Activated T-cell treated with anti-CD3 and anti-CD28 coated beads, Interleukin-2, amount 50 U/mL, for 24 hours (primary cell): ENCODE measurements at regions not wholly inside any gene's neighbourhood (a gene's known extent, or its start where the extent isn't known, plus 50 kb on each side); places are given as distances from the start of the nearest gene placed in this dataset.
"Not testable (repeated sequence)": the region's sequence is repeated elsewhere in the genome, so short reads cannot be mapped to it uniquely, and the experiment has no call there.

ENCODE experiments used
- DNase-seq: peaks from one replicate; pipeline ENCODE4 v3.0.0-alpha.2; 2020
- H3K27ac Mint-ChIP-seq: 2 replicates; pipeline ENCODE4 v1.8.0; 2020; ENCODE audit warnings: mild to moderate bottlenecking, mixed read lengths
- H3K27me3 Mint-ChIP-seq: 2 replicates; pipeline ENCODE4 v1.8.0; 2020; ENCODE audit warnings: mixed read lengths
- H3K36me3 Mint-ChIP-seq: 2 replicates; pipeline ENCODE4 v1.8.0; 2020; ENCODE audit warnings: low read depth, mixed read lengths
- H3K4me1 Mint-ChIP-seq: 2 replicates; pipeline ENCODE4 v1.8.0; 2020; ENCODE audit warnings: low read depth, mixed read lengths
- H3K4me3 Mint-ChIP-seq: 2 replicates; pipeline ENCODE4 v1.8.0; 2020; ENCODE audit warnings: mild to moderate bottlenecking, moderate library complexity, mixed read lengths
- H3K9me3 Mint-ChIP-seq: 2 replicates; pipeline ENCODE4 v1.8.0; 2020; ENCODE audit warnings: mixed read lengths

DNA sequence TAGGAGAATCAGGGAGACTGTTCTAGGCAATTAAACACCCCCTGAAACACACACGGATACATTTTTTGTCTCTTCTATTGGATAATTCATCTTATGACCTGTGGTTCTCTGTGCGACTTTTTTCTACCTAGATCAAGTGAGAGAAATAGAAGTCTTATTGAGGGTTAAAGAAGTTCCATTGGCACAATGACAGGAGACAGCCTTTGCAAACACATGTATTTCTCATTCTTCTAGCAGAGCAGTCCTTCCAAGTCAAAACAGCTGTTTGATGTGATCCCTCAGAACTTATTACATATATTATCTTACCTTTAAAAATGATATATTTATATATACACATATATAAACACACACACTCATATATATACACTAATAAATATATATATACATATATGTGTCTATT lies 496.7 kb downstream of the SLC6A15 start:
- no peaks in the 10 kb centered on the region for H3K27me3 Mint-ChIP-seq
- H3K9me3 Mint-ChIP-seq = peaks cover 4% of the 10 kb centered on the region
- H3K4me1 Mint-ChIP-seq = no peaks in the 10 kb centered on the region
- no peak overlapping the region for H3K4me3 Mint-ChIP-seq
- no peak overlapping the region for H3K27ac Mint-ChIP-seq
- DNase-seq = no peak
- no peaks in the 10 kb centered on the region for H3K36me3 Mint-ChIP-seq

DNA sequence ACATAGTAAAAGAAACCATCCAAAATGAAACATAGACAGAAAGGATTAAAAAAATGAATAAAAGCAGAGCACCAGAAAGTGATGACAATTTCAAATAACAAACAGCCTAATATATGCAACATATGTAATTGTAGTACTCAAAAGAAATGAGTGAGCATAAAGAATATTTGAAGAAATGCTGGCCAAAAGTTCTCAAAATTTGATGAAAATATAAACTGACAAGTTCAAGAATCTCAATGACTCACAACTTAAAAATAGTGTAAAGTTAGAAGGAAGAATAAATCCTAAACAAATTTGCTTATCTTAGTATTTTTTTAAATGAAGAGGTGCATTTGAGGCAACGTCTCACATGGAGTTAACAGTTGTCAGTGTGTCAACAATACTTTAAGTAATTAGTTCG lies 498.9 kb downstream of the SLC6A15 start:
- DNase-seq = no peak
- Mint-ChIP-seq H3K36me3 (no peaks in the 10 kb centered on the region), H3K4me1 (no peaks in the 10 kb centered on the region), H3K4me3 (no peak overlapping the region), H3K27me3 (no peaks in the 10 kb centered on the region), H3K27ac (no peak overlapping the region), H3K9me3 (peaks cover 3% of the 10 kb centered on the region)

DNA sequence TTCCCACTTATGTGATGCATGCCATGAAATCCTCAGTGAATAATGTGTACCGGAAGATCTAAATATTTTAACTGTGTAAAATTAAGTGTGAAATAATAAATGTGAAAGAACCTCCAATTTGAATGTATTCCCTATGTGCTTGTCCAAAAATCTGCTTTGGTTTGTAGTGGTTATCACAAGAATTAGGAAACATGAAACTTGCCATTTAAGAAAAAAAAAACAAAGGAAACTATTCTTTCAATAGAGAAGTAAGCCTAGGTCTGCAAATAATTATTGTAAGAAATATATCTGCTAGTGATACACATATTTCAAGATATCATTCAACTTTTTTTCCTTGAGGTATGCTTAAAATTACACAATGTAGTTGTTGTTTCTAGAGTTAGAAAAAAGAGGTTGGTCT lies 500.4 kb downstream of the SLC6A15 start:
- no peaks in the 10 kb centered on the region for H3K4me1 Mint-ChIP-seq
- no peak for DNase-seq

GRCh38 chr12:84411031-84411430 lies 501.6 kb downstream of the SLC6A15 start:
- no peaks in the 10 kb centered on the region for H3K27me3 Mint-ChIP-seq
- peaks cover 3% of the 10 kb centered on the region for H3K9me3 Mint-ChIP-seq
- no peaks in the 10 kb centered on the region for H3K36me3 Mint-ChIP-seq
- no peaks in the 10 kb centered on the region for H3K4me1 Mint-ChIP-seq
- no peak overlapping the region for H3K4me3 Mint-ChIP-seq
- DNase-seq = no peak
- H3K27ac Mint-ChIP-seq = no peak overlapping the region

More for the DNA sequence above, 500.4 kb downstream of the SLC6A15 start:
- no peak overlapping the region for H3K27ac Mint-ChIP-seq
- no peaks in the 10 kb centered on the region for H3K27me3 Mint-ChIP-seq
- no peaks in the 10 kb centered on the region for H3K36me3 Mint-ChIP-seq
- no peak overlapping the region for H3K4me3 Mint-ChIP-seq
- peaks cover 3% of the 10 kb centered on the region for H3K9me3 Mint-ChIP-seq

DNA sequence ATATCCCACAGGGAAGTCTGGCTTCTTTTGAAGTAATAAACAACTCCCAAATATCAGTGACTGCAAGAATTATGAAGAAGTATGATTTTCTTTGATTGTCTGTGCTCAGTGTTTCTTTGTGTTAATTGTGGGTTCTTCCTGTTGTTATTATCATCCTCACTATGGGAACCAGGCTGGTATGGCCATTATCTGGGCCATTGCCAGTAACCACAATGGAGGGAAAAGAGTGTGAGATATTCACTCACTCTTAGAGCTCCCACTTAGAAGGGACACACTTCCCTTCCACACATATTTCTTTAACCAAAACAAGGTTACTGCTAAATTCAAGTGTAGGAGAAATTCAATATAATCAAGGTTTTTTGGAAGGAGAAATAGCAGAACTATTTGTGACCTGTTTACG lies 503.7 kb downstream of the SLC6A15 start:
- H3K4me1 Mint-ChIP-seq = no peaks in the 10 kb centered on the region
- H3K4me3 Mint-ChIP-seq = no peak overlapping the region
- no peak for DNase-seq
- no peaks in the 10 kb centered on the region for H3K36me3 Mint-ChIP-seq
- no peaks in the 10 kb centered on the region for H3K27me3 Mint-ChIP-seq
- no peak overlapping the region for H3K27ac Mint-ChIP-seq
- peaks cover 3% of the 10 kb centered on the region for H3K9me3 Mint-ChIP-seq

- not testable (repeated sequence) for H3K9me3 Mint-ChIP-seq, H3K4me3 Mint-ChIP-seq, H3K27ac Mint-ChIP-seq, DNase-seq, H3K4me1 Mint-ChIP-seq, H3K27me3 Mint-ChIP-seq, H3K36me3 Mint-ChIP-seq
These were observed 505.9 kb downstream of the SLC6A15 start for GRCh38 chr12:84406720-84407119.

DNA sequence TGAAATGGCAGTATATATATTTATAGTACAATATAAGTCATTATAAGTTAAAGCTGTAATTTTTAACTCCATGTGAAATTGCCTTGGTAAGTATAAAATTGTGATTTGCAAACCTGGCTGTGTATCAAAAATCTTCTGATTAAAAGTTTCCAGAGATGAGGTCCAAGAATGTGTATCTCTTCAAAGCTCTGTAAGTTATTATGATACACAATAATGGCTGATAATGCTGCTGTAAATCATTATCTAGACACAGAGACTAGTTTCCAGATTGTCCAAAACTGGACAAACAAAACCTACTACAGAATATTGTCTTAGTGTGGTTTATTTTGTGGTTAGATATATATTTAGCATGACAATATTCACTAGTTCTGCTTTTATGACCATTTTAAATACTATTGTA lies 514.8 kb downstream of the SLC6A15 start:
- no peak overlapping the region for H3K27ac Mint-ChIP-seq
- DNase-seq = no peak
- H3K36me3 Mint-ChIP-seq = no peaks in the 10 kb centered on the region
- H3K4me1 Mint-ChIP-seq = no peaks in the 10 kb centered on the region
- H3K27me3 Mint-ChIP-seq = no peaks in the 10 kb centered on the region
- no peak overlapping the region for H3K4me3 Mint-ChIP-seq
- no peaks in the 10 kb centered on the region for H3K9me3 Mint-ChIP-seq

- no peak overlapping the region for H3K4me3 Mint-ChIP-seq
- H3K27ac Mint-ChIP-seq = no peak overlapping the region
- no peaks in the 10 kb centered on the region for H3K27me3 Mint-ChIP-seq
- no peaks in the 10 kb centered on the region for H3K9me3 Mint-ChIP-seq
- H3K4me1 Mint-ChIP-seq = no peaks in the 10 kb centered on the region
- H3K36me3 Mint-ChIP-seq = no peaks in the 10 kb centered on the region
- no peak for DNase-seq
These were observed 515.3 kb downstream of the SLC6A15 start for GRCh38 chr12:84397263-84397662.

- DNase-seq, H3K36me3 Mint-ChIP-seq, H3K9me3 Mint-ChIP-seq, H3K27me3 Mint-ChIP-seq, H3K4me3 Mint-ChIP-seq, H3K4me1 Mint-ChIP-seq, H3K27ac Mint-ChIP-seq: not testable (repeated sequence)
These were observed 521.4 kb downstream of the SLC6A15 start for GRCh38 chr12:84391176-84391575.

DNA sequence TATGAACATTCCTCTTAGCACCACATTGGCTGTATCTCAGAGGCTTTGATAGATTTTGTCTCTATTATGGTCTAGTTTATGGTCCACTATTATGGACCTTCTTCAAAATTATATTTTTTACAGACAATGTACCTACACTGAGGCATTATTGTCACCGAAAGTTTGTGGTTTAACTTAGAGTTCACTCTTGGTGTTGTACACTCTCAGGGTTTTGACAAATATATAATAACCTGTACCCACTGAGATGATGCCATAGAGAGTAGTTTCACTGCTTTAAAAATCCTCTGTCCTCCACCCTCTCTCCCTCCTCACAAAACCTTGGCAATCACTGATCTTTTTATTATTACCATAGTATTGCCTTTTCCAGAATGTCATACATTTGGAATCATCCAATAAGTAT lies 528.2 kb downstream of the SLC6A15 start:
- no peak for DNase-seq
- H3K27ac Mint-ChIP-seq = no peak overlapping the region
- no peaks in the 10 kb centered on the region for H3K27me3 Mint-ChIP-seq
- no peak overlapping the region for H3K4me3 Mint-ChIP-seq
- H3K9me3 Mint-ChIP-seq = peaks cover 23% of the 10 kb centered on the region
- H3K4me1 Mint-ChIP-seq = no peaks in the 10 kb centered on the region
- H3K36me3 Mint-ChIP-seq = no peaks in the 10 kb centered on the region

DNA sequence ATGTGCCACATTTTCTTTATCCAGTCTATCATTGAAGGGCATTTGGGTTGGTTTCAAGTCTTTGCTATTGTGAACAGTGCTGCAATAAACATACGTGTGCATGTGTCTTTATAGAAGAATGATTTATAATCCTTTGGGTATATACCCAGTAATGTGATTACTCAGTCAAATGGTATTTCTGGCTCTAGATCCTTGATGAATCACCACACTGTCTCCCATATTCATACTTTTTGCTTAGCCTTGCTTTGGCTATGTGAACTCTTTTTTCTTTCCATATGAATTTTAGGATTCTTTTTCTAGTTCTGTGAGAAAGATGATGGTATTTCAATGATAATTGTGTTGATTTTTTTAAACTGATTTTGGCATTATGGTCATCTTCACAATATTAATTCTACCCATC lies 530.1 kb downstream of the SLC6A15 start:
- not testable (repeated sequence) for H3K27ac Mint-ChIP-seq, H3K4me1 Mint-ChIP-seq, H3K4me3 Mint-ChIP-seq, H3K36me3 Mint-ChIP-seq, DNase-seq, H3K27me3 Mint-ChIP-seq
- H3K9me3 Mint-ChIP-seq = peaks cover 23% of the 10 kb centered on the region

DNA sequence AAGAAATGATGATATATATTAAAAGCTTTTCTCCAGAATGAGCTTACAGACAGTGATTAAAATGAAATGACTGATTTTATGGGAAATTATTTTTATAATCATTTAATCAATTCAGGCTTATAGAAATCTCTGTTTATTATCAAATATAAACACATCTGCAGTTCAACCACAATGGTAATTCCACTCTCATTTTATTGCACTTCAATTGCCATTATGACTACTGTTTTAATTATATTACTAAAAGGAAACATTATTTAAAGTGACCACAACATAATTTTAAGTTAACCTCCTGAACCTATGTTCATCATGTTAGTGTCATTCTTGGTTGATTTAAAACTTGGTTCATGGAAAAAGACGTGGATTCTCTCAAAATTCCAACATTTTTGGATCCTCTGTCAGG lies 536.3 kb downstream of the SLC6A15 start:
- no peak overlapping the region for H3K4me3 Mint-ChIP-seq
- no peak overlapping the region for H3K27ac Mint-ChIP-seq
- no peak for DNase-seq

GRCh38 chr12:84375449-84376170 lies 537.0 kb downstream of the SLC6A15 start:
- Mint-ChIP-seq H3K4me1 (no peaks in the 10 kb centered on the region), H3K27ac (no peak overlapping the region), H3K27me3 (no peaks in the 10 kb centered on the region), H3K4me3 (no peak overlapping the region), H3K9me3 (peaks cover 2% of the 10 kb centered on the region), H3K36me3 (no peaks in the 10 kb centered on the region)
- no peak for DNase-seq

More for the DNA sequence above, 536.3 kb downstream of the SLC6A15 start:
- no peaks in the 10 kb centered on the region for H3K27me3 Mint-ChIP-seq
- no peaks in the 10 kb centered on the region for H3K4me1 Mint-ChIP-seq
- H3K36me3 Mint-ChIP-seq = no peaks in the 10 kb centered on the region
- peaks cover 2% of the 10 kb centered on the region for H3K9me3 Mint-ChIP-seq

DNA sequence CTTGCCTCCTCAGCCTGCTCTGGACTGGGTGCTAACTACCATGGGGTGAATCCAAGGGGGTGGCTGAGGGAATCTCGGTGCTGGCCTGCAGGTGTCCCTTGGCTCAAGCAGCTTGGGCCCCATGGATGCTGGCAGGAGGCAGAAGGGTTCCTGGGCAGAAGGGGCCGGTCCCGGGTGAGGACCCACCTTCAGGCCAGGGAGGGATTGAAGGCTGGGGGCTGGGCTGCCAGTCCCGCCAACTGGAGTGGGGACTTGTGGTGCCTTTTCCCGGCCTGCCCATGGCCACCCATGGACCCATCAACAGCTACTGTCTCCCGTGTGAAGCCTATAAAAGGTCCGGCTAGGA lies 550.1 kb downstream of the SLC6A15 start:
- Mint-ChIP-seq H3K4me3 (no peak overlapping the region), H3K27me3 (no peaks in the 10 kb centered on the region), H3K9me3 (peaks cover 7% of the 10 kb centered on the region), H3K4me1 (no peaks in the 10 kb centered on the region), H3K36me3 (no peaks in the 10 kb centered on the region), H3K27ac (no peak overlapping the region)
- DNase-seq = no peak

DNA sequence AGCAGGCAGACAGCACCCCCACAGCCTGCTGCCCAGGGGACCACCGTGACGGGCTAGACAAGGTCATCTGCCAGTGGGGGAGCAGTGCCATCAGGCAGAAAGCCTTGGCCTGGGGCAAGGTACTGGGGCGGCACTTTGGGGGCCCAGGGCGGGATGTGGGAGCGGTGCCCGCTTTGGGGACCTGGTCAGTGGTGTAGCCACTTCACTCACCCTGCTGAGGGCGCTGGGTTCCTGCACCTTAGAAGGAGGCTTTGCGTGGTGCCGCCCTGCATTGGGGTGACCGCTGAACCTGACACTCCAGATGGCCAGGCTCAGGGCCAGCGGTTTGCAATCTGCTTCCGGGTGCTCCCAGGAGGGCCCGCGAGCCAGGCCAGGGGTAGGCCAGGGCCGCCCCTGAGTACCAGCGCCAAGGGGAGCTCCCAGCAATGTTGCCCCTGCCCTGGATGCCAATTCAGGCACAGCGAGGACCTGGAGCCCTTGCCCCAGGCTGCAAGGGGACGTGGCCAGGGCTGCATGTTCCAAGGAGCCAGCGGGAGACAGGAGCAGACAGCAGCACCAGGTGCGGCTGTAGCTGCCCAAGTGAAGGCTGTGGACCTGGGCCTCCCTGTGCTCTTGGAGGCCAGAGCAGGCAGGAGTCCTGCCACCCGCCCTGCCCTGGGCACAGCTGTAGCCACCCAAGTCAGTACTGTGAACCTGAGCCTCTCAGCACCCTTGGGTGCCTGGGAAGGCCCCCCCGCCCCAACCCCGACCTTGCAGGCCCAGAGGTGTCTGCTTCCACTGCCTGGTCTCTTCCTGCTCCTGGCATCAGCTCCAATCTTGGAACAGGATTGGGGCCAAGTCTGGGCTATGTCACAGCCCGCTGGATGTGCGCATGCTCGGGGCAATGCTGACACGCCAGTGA lies 550.7 kb downstream of the SLC6A15 start:
- H3K36me3 Mint-ChIP-seq = no peaks in the 10 kb centered on the region
- peaks cover 7% of the 10 kb centered on the region for H3K9me3 Mint-ChIP-seq
- no peak overlapping the region for H3K4me3 Mint-ChIP-seq
- no peak for DNase-seq
- H3K4me1 Mint-ChIP-seq = no peaks in the 10 kb centered on the region
- no peak overlapping the region for H3K27ac Mint-ChIP-seq
- H3K27me3 Mint-ChIP-seq = no peaks in the 10 kb centered on the region
